ENCODE measurements at regions not wholly inside any gene's neighbourhood (a gene's known extent, or its start where the extent isn't known, plus 50 kb on each side); places are given as distances from the start of the nearest gene placed in this dataset.
"Not testable (repeated sequence)": the region's sequence is repeated elsewhere in the genome, so short reads cannot be mapped to it uniquely, and the experiment has no call there.

DNA sequence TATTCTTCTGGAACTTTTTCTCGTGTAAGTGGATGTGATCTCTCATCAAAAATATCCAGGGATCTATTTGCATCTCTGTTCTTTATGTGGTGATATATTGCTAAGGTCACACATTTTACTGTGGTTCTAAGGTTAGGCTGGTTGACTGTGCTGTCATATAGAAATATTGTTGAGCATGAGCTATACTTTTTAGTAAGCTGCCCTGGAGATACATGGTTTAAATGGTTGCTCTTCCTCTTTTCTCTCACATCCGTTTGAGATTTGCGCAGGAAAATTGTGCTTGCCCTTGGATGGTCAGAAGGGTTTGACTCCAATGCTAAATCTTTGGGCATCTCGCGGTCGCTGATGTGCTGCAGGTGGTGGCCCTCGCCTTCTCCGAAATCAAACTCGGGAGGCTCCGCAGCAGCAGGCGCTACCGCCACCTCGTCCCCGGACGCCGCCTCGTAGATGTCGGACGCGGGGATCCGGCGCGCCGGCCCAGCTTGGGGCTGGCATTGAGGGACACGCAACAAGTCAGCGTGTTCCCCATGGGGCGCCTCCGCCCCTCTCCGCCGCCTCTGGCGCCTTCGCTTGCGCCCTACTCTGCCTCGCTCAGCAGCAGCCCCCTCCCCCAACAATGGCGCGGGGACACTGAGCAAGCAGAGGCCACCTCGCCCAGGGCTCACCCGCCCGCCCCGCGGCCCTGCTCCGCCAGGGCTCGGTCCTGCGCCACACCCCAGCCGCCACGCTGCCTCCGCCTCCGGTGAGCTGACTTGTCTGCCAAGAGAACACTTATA lies 154.5 kb downstream of the MSN start:
- DNase-seq: no peak

DNA sequence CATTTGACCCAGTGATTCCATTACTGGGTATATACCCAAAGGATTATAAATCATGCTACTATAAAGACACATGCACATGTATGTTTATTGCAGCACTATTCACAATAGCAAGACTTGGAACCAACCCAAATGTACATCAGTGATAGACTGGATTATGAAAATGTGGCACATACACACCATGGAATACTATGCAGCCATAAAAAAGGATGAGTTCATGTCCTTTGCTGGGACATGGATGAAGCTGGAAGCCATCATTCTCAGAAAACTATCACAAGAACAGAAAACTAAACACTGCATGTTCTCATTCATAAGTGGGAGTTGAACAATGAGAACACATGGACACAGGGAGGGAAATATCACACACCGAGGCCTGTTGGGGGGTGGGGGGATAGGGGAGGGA lies 152.5 kb downstream of the MSN start:
- DNase-seq: not testable (repeated sequence)

DNA sequence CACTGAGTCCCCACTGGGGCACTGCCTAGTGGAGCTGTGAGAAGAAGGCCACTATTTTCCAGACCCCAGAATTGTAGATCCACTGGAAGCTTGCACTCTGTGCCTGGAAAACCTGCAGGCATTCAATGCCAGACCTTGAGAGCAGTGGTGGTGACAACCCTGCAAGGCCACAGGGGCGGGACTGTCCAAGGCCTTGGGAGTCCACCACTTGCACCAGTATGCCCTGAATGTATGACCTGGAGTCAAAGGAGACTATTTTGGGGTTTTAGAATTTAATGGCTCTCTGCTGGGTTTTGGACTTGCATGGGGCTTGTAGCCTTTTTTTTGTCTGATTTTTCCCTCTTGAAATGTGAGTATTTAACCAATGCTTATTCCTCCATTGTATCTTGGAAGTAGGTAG lies 145.8 kb downstream of the MSN start:
- no peak for DNase-seq

DNA sequence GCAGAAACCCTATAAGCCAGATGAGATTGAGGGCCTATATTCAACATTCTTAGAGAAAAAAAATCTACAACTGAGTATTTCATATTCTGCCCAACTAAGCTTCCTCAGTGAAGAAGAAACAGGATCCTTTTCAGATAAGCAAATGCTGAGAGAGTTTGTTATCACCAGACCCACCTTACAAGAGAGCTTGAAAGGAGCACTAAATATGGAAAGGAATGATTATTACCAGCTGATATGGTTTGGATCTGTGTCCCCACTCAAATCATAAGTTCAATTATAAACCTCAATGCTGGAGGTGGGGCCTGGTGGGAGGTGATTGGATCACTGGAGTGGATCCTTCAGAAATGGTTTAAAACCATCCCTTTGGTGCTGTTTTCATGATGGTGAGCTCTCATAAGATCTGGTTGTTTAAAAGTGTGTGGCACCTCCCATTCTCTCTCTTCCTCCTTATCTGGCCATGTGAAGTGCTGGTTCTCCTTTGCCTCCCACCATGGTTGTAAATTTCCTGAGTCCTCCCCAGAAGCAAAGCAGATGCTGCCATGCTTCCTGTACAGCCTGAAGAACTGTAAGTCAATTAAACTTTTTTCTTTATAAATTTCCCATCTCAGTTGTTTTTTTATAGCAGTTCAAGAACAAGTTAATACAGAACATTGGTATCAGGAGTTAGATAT lies 144.2 kb downstream of the MSN start:
- DNase-seq: no peak
